DOHH2 (cell line): ENCODE measurements at regions not wholly inside any gene's neighbourhood (a gene's known extent, or its start where the extent isn't known, plus 50 kb on each side); places are given as distances from the start of the nearest gene placed in this dataset.

Source experiments
- EZH2phosphoT487 ChIP-seq: fragments of 200-600 bp; sonication (generic); IDR thresholded peaks from 2 replicates; pipeline ENCODE4 v1.6.1; 2017; ENCODE audit warnings: borderline replicate concordance, mild to moderate bottlenecking, antibody characterized with exemption, low read length, moderate library complexity, mixed read lengths
- TF ChIP-seq, protein P1 (sequence below): fragments of 200-600 bp; sonication (generic); IDR thresholded peaks from one replicate; pipeline ENCODE4 v1.5.1; 2014; ENCODE audit warnings: antibody characterized with exemption, mild to moderate bottlenecking, low read depth, low read length; ENCODE audit not compliant: poor library complexity, severe bottlenecking

GRCh38 chr14:98708555-98708954 is 563.4 kb downstream of the BCL11B start:
- TF ChIP-seq, protein P1, sequence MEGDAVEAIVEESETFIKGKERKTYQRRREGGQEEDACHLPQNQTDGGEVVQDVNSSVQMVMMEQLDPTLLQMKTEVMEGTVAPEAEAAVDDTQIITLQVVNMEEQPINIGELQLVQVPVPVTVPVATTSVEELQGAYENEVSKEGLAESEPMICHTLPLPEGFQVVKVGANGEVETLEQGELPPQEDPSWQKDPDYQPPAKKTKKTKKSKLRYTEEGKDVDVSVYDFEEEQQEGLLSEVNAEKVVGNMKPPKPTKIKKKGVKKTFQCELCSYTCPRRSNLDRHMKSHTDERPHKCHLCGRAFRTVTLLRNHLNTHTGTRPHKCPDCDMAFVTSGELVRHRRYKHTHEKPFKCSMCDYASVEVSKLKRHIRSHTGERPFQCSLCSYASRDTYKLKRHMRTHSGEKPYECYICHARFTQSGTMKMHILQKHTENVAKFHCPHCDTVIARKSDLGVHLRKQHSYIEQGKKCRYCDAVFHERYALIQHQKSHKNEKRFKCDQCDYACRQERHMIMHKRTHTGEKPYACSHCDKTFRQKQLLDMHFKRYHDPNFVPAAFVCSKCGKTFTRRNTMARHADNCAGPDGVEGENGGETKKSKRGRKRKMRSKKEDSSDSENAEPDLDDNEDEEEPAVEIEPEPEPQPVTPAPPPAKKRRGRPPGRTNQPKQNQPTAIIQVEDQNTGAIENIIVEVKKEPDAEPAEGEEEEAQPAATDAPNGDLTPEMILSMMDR, result no peak
- no peak for TF ChIP-seq EZH2phosphoT487
